ENCODE measurements at regions not wholly inside any gene's neighbourhood (a gene's known extent, or its start where the extent isn't known, plus 50 kb on each side); places are given as distances from the start of the nearest gene placed in this dataset.

DNA sequence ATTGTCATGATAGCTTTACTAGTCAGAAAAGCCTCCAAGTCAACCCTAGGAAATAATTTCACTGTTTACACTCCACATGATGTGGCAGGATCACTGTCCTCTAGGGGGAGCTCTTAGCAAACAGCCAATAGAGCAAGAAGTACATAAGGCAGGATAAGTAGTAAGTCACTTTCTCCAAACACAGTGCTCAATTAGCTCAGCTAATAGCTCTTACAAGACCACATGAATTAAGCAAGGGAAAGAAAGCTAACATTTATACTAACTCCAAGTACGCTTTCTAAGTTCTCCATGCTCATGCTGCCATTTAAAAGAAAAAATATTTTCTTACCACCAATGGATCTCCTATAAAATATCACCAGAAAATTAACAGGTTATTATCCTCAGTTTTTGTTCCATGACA, 66.9 kb upstream of the LRIF1 start:
- H3K9ac ChIP-seq (ENCODE audit: low read length in 3 of 3), result no peak overlapping the region
- intact Hi-C loops (cut with DNase I), result no loop called here
- FAIRE-seq (no peak), DNase-seq (peak in 2 of 5 donors; percentile 9 to 15)
- H3K9me3 ChIP-seq (ENCODE audit: control insufficient read depth in 2 of 3, insufficient read depth in 1 of 3, low read length in 3 of 3), result peaks cover 0 to under 1% (median 0%) of the 10 kb centered on the region in 3 donors
- TF ChIP-seq CTCF (IDR thresholded peaks at IDR 0.05; ENCODE audit: borderline replicate concordance, extremely low read depth, insufficient read depth), result peak; percentile 41
- H3K27ac ChIP-seq (ENCODE audit: low read depth in 2 of 2, low read length in 2 of 2), result no peak overlapping the region
- H3K27me3 ChIP-seq (ENCODE audit: control insufficient read depth, insufficient read depth, low read length), result no peaks in the 10 kb centered on the region
- no peaks in the 10 kb centered on the region for H3K36me3 ChIP-seq (ENCODE audit: control insufficient read depth in 2 of 3, insufficient read depth in 3 of 3, low read length in 3 of 3)
- no peaks in the 10 kb centered on the region for H3K4me1 ChIP-seq (ENCODE audit: control insufficient read depth in 2 of 3, insufficient read depth in 2 of 3, low read depth in 1 of 3, low read length in 3 of 3)
- no peak overlapping the region for H3K4me3 ChIP-seq (ENCODE audit: low read length in 3 of 3)

GRCh38 chr1:111025109-111025508, 61.4 kb upstream of the LRIF1 start:
- Histone ChIP-seq H3K4me3 (ENCODE audit: low read length in 3 of 3) (no peak overlapping the region), H3K27me3 (ENCODE audit: control insufficient read depth, insufficient read depth, low read length) (no peaks in the 10 kb centered on the region), H3K4me1 (ENCODE audit: control insufficient read depth in 2 of 3, insufficient read depth in 2 of 3, low read depth in 1 of 3, low read length in 3 of 3) (no peaks in the 10 kb centered on the region), H3K36me3 (ENCODE audit: control insufficient read depth in 2 of 3, insufficient read depth in 3 of 3, low read length in 3 of 3) (no peaks in the 10 kb centered on the region), H3K9me3 (ENCODE audit: control insufficient read depth in 2 of 3, insufficient read depth in 1 of 3, low read length in 3 of 3) (no peaks in the 10 kb centered on the region), H3K9ac (ENCODE audit: low read length in 3 of 3) (no peak overlapping the region), H3K27ac (ENCODE audit: low read depth in 2 of 2, low read length in 2 of 2) (no peak overlapping the region)
- intact Hi-C loops (cut with DNase I), result no loop called here
- FAIRE-seq, result no peak
- no peak for DNase-seq
- no peak for TF ChIP-seq CTCF (IDR thresholded peaks at IDR 0.05; ENCODE audit: borderline replicate concordance, extremely low read depth, insufficient read depth)

DNA sequence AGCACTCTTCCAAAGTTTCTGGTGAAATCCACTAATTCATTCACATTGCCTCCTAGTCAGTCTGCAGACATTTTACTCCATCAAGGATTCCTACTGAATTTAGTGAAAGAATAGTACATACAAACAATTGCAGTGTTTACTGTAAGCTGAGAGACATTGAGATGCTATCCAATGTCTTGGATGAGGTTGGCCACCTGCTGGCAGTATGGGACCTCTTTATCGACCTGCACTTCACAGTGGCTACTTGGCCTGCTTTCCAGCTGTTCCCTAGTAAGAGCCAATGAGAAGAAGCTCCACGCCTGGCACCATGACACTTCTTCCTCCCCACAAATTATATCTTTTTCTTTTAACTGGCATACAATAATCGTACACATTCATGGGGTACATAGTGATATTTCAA, 51.5 kb upstream of the LRIF1 start:
- H3K27me3 ChIP-seq (ENCODE audit: control insufficient read depth, insufficient read depth, low read length), result no peaks in the 10 kb centered on the region
- H3K36me3 ChIP-seq (ENCODE audit: control insufficient read depth in 2 of 3, insufficient read depth in 3 of 3, low read length in 3 of 3), result no peaks in the 10 kb centered on the region
- no peak overlapping the region for H3K4me3 ChIP-seq (ENCODE audit: low read length in 3 of 3)
- no peak overlapping the region for H3K9ac ChIP-seq (ENCODE audit: low read length in 3 of 3)
- H3K27ac ChIP-seq (ENCODE audit: low read depth in 2 of 2, low read length in 2 of 2), result no peak overlapping the region
- DNase-seq, result no peak
- no peak for TF ChIP-seq CTCF (IDR thresholded peaks at IDR 0.05; ENCODE audit: borderline replicate concordance, extremely low read depth, insufficient read depth)
- peaks cover 0 to 3% (median 0%) of the 10 kb centered on the region in 3 donors for H3K9me3 ChIP-seq (ENCODE audit: control insufficient read depth in 2 of 3, insufficient read depth in 1 of 3, low read length in 3 of 3)
- H3K4me1 ChIP-seq (ENCODE audit: control insufficient read depth in 2 of 3, insufficient read depth in 2 of 3, low read depth in 1 of 3, low read length in 3 of 3), result no peaks in the 10 kb centered on the region
- FAIRE-seq, result no peak
- intact Hi-C loops (cut with DNase I), result no loop called here
